ENCODE measurements at regions not wholly inside any gene's neighbourhood (a gene's known extent, or its start where the extent isn't known, plus 50 kb on each side); places are given as distances from the start of the nearest gene placed in this dataset.

- no peaks in the 10 kb centered on the region for H3K27me3 ChIP-seq (ENCODE audit: control insufficient read depth, insufficient read depth, low read length)
- H3K4me3 ChIP-seq (ENCODE audit: low read length in 3 of 3): no peak overlapping the region
- no peak for DNase-seq
- no peak for FAIRE-seq
- TF ChIP-seq CTCF (IDR thresholded peaks at IDR 0.05; ENCODE audit: borderline replicate concordance, extremely low read depth, insufficient read depth): no peak
- no peaks in the 10 kb centered on the region for H3K36me3 ChIP-seq (ENCODE audit: control insufficient read depth in 2 of 3, insufficient read depth in 3 of 3, low read length in 3 of 3)
- H3K27ac ChIP-seq (ENCODE audit: low read depth in 2 of 2, low read length in 2 of 2): no peak overlapping the region
- no peaks in the 10 kb centered on the region for H3K9me3 ChIP-seq (ENCODE audit: control insufficient read depth in 2 of 3, insufficient read depth in 1 of 3, low read length in 3 of 3)
- intact Hi-C loops (cut with DNase I): no loop called here
- H3K4me1 ChIP-seq (ENCODE audit: control insufficient read depth in 2 of 3, insufficient read depth in 2 of 3, low read depth in 1 of 3, low read length in 3 of 3): no peaks in the 10 kb centered on the region
- H3K9ac ChIP-seq (ENCODE audit: low read length in 3 of 3): no peak overlapping the region
These were observed 53.4 kb upstream of the PAM start for GRCh38 chr5:102701748-102702147.

Measured in kidney (tissue), 13 donors.